ENCODE measurements at regions not wholly inside any gene's neighbourhood (a gene's known extent, or its start where the extent isn't known, plus 50 kb on each side); places are given as distances from the start of the nearest gene placed in this dataset.

GRCh38 chr3:26104851-26105251 lies 315.0 kb downstream of the OXSM start:
- no peak for TF ChIP-seq CTCF (IDR thresholded peaks at IDR 0.05)
- no peak overlapping the region for H3K4me3 ChIP-seq
- no peaks in the 10 kb centered on the region for H3K36me3 ChIP-seq
- H3K9me3 ChIP-seq = no peaks in the 10 kb centered on the region
- no peaks in the 10 kb centered on the region for H3K4me1 ChIP-seq
- H3K9ac ChIP-seq (ENCODE audit: low read depth in 2 of 2, low read length in 2 of 2) = no peak overlapping the region
- no peak overlapping the region for H3K27ac ChIP-seq
- intact Hi-C loops (cut with DNase I) = no loop called here
- DNase-seq = no peak
- no peaks in the 10 kb centered on the region for H3K27me3 ChIP-seq

GRCh38 chr3:26105261-26105660 lies 315.4 kb downstream of the OXSM start:
- no peak for DNase-seq
- H3K9me3 ChIP-seq = no peaks in the 10 kb centered on the region
- intact Hi-C loops (cut with DNase I) = no loop called here
- H3K27ac ChIP-seq = no peak overlapping the region
- H3K36me3 ChIP-seq = no peaks in the 10 kb centered on the region
- TF ChIP-seq CTCF (IDR thresholded peaks at IDR 0.05) = no peak
- no peaks in the 10 kb centered on the region for H3K27me3 ChIP-seq
- no peaks in the 10 kb centered on the region for H3K4me1 ChIP-seq
- no peak overlapping the region for H3K4me3 ChIP-seq
- no peak overlapping the region for H3K9ac ChIP-seq (ENCODE audit: low read depth in 2 of 2, low read length in 2 of 2)

DNA sequence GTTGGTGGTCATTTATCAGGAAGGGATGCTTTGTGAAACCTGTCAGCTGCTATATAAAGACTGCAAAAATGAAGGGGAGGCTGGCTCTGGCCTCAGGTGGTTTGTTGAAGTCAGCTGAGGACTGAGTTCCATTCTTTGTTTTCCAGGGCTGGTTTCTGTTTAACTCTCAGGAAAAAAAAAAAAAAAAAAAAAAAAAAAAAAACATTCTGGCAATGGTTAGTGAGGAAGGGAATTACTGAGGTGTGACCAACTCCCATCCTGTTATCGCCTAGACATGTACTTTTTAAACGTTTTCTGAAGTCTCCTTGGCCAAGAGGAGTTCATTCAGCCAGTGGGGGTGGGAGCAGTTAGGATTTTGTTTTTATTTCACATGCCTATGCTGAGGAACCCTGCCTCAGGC lies 316.3 kb downstream of the OXSM start:
- intact Hi-C loops (cut with DNase I) = no loop called here
- no peak for TF ChIP-seq CTCF (IDR thresholded peaks at IDR 0.05)
- no peaks in the 10 kb centered on the region for H3K27me3 ChIP-seq
- no peak overlapping the region for H3K27ac ChIP-seq
- no peaks in the 10 kb centered on the region for H3K9me3 ChIP-seq
- H3K4me1 ChIP-seq = no peaks in the 10 kb centered on the region
- DNase-seq = no peak
- no peak overlapping the region for H3K9ac ChIP-seq (ENCODE audit: low read depth in 2 of 2, low read length in 2 of 2)
- H3K36me3 ChIP-seq = no peaks in the 10 kb centered on the region
- H3K4me3 ChIP-seq = no peak overlapping the region

DNA sequence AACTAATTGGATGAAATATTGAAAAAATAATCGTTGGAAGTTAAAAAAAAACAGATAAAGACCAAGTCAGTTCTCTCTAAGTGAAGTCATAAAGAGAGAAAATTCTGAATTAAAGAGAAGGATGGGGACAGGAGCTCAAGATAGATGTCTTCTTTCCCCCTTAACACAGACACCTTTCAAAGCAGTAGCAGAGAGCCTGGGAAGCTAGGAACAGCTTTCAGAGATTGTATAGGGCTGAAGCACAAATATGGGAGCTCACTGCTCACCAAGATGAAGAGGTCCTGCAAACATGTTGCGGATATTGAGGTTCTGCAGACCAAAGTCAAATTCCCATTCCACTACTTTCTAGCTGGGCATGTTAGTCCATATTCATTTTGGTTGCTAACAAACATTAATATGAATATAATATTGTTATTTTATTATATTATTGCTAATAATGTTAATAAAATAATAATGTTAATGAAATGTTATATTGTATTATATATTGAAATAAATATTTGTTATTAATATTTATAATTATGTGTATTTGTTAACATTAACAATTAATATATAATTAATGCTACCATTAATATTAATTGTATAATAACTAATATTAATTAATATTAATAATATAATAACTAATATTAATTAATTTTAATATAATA lies 319.1 kb downstream of the OXSM start:
- Histone ChIP-seq H3K4me3 (no peak overlapping the region), H3K9me3 (no peaks in the 10 kb centered on the region), H3K4me1 (no peaks in the 10 kb centered on the region), H3K27me3 (no peaks in the 10 kb centered on the region), H3K36me3 (no peaks in the 10 kb centered on the region), H3K9ac (ENCODE audit: low read depth in 2 of 2, low read length in 2 of 2) (no peak overlapping the region), H3K27ac (no peak overlapping the region)
- no peak for DNase-seq
- intact Hi-C loops (cut with DNase I) = no loop called here
- TF ChIP-seq CTCF (IDR thresholded peaks at IDR 0.05) = no peak

DNA sequence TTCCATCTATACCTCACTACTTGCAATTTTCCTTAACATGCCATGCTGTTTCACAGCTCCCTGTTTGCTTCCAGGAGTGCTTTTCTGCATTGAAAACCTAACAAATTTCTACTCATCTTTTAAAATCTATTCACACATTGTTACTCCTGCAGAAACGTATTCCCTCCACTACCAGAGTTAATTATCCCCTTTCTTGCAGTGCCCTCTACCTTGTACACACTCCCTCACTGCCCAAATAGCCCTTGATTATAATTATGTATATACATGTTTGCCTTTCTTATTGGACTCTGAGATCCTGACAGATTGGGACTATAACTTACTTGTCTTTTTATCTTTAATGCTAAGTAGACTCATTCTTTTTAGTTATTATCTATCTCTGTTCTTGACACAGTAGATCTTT lies 325.0 kb downstream of the OXSM start:
- intact Hi-C loops (cut with DNase I) = no loop called here

More for the DNA sequence above, 325.0 kb downstream of the OXSM start:
- no peak for TF ChIP-seq CTCF (IDR thresholded peaks at IDR 0.05)
- Histone ChIP-seq H3K4me1 (no peaks in the 10 kb centered on the region), H3K9me3 (no peaks in the 10 kb centered on the region), H3K4me3 (no peak overlapping the region), H3K27me3 (no peaks in the 10 kb centered on the region), H3K36me3 (no peaks in the 10 kb centered on the region), H3K9ac (ENCODE audit: low read depth in 2 of 2, low read length in 2 of 2) (no peak overlapping the region), H3K27ac (no peak overlapping the region)
- no peak for DNase-seq
